GM12873 (cell line): ENCODE measurements at regions not wholly inside any gene's neighbourhood (a gene's known extent, or its start where the extent isn't known, plus 50 kb on each side); places are given as distances from the start of the nearest gene placed in this dataset.

Source experiments
- CTCF ChIP-seq: IDR thresholded peaks from 2 replicates; pipeline ENCODE4 v1.5.1; 2012; ENCODE audit warnings: low read depth, mild to moderate bottlenecking, moderate library complexity, low read length, control low read depth; ENCODE audit not compliant: insufficient read depth; ENCODE audit errors: missing control alignments

- TF ChIP-seq CTCF = no peak
Measured at GRCh38 chr4:151527699-151528098, 118.7 kb downstream of the FHIP1A start.

GRCh38 chr4:151529187-151529586 is 120.2 kb downstream of the FHIP1A start:
- no peak for TF ChIP-seq CTCF

- no peak for TF ChIP-seq CTCF
Measured at GRCh38 chr4:151530230-151530629, 121.3 kb downstream of the FHIP1A start.

GRCh38 chr4:151530783-151531182 is 121.8 kb downstream of the FHIP1A start:
- TF ChIP-seq CTCF = peak; percentile 16

- TF ChIP-seq CTCF = no peak
Measured at GRCh38 chr4:151532001-151532708, 123.2 kb downstream of the FHIP1A start.

- TF ChIP-seq CTCF = no peak
Measured at GRCh38 chr4:151534195-151534594, 125.2 kb downstream of the FHIP1A start.

- TF ChIP-seq CTCF = no peak
Measured at GRCh38 chr4:151535366-151535765, 126.4 kb downstream of the FHIP1A start.
